Thoracic aorta (tissue), 2 donors: ENCODE measurements at regions not wholly inside any gene's neighbourhood (a gene's known extent, or its start where the extent isn't known, plus 50 kb on each side); places are given as distances from the start of the nearest gene placed in this dataset.

Source experiments
- ATAC-seq: fragments of 150-250 bp; one replicate; pipeline ENCODE4 v1.8.0; 2017; ENCODE audit warnings: low read depth; ENCODE audit not compliant: insufficient number of reproducible peaks, low FRiP score
- DNase-seq: peaks from one replicate; pipeline ENCODE4 v3.0.0-alpha.2; 2020; ENCODE audit warnings: low spot score
- H3K27ac ChIP-seq, 2 donors: fragments of 200-600 bp; sonication (generic); 1 replicate in 1 of 2; 2 replicates in 1 of 2; pipeline ENCODE4 v1.5.1; 2016; ENCODE audit warnings: mild to moderate bottlenecking in 2 of 2, moderate library complexity in 2 of 2
- H3K27me3 ChIP-seq: fragments of 200-600 bp; sonication (generic); replicated peaks from 2 replicates; pipeline ENCODE4 v1.6.0; 2016; ENCODE audit warnings: mild to moderate bottlenecking; ENCODE audit not compliant: insufficient read depth
- H3K36me3 ChIP-seq: fragments of 200-600 bp; sonication (generic); one replicate; pipeline ENCODE4 v1.5.1; 2016
- H3K4me1 ChIP-seq, 2 donors: fragments of 200-600 bp; sonication (generic); 1 replicate in 1 of 2; 2 replicates in 1 of 2; pipeline versions ENCODE4 v1.5.1 to v1.6.0; 2016; ENCODE audit warnings: low read depth in 2 of 2, mild to moderate bottlenecking in 1 of 2; ENCODE audit not compliant: control insufficient read depth in 1 of 2
- H3K4me3 ChIP-seq: fragments of 200-600 bp; sonication (generic); 2 replicates; pipeline ENCODE4 v1.5.1; 2016; ENCODE audit warnings: mild to moderate bottlenecking
- H3K9me3 ChIP-seq: fragments of 200-600 bp; sonication (generic); 2 replicates; pipeline ENCODE4 v1.5.1; 2016
- CTCF ChIP-seq: fragments of 200-600 bp; sonication (generic); IDR thresholded peaks from one replicate; pipeline ENCODE4 v1.5.1; 2019; ENCODE audit warnings: antibody characterized with exemption

- TF ChIP-seq CTCF: no peak
- DNase-seq (no peak), ATAC-seq (no peak)
- Histone ChIP-seq H3K9me3 (no peaks in the 10 kb centered on the region), H3K4me3 (no peak overlapping the region), H3K36me3 (no peaks in the 10 kb centered on the region), H3K27ac (no peak overlapping the region), H3K4me1 (no peaks in the 10 kb centered on the region), H3K27me3 (no peaks in the 10 kb centered on the region)
Measured at GRCh38 chr4:115851918-115852766, 738.7 kb upstream of the NDST4 start.

- H3K27ac ChIP-seq: no peak overlapping the region
- H3K27me3 ChIP-seq: no peaks in the 10 kb centered on the region
- TF ChIP-seq CTCF: no peak
- H3K36me3 ChIP-seq: no peaks in the 10 kb centered on the region
- DNase-seq: no peak
- no peaks in the 10 kb centered on the region for H3K9me3 ChIP-seq
- no peaks in the 10 kb centered on the region for H3K4me1 ChIP-seq
- ATAC-seq: no peak
- no peak overlapping the region for H3K4me3 ChIP-seq
Measured at GRCh38 chr4:115850799-115851509, 737.5 kb upstream of the NDST4 start.

GRCh38 chr4:115844180-115844579 lies 730.8 kb upstream of the NDST4 start:
- no peak for TF ChIP-seq CTCF
- DNase-seq: no peak
- H3K36me3 ChIP-seq: no peaks in the 10 kb centered on the region
- H3K27me3 ChIP-seq: no peaks in the 10 kb centered on the region
- H3K9me3 ChIP-seq: no peaks in the 10 kb centered on the region
- H3K4me3 ChIP-seq: no peak overlapping the region
- H3K27ac ChIP-seq: no peak overlapping the region
- no peaks in the 10 kb centered on the region for H3K4me1 ChIP-seq
- no peak for ATAC-seq

- Histone ChIP-seq H3K27me3 (no peaks in the 10 kb centered on the region), H3K9me3 (no peaks in the 10 kb centered on the region), H3K27ac (no peak overlapping the region), H3K4me1 (no peaks in the 10 kb centered on the region), H3K36me3 (no peaks in the 10 kb centered on the region), H3K4me3 (no peak overlapping the region)
- ATAC-seq: no peak
- no peak for TF ChIP-seq CTCF
- DNase-seq: no peak
Measured at GRCh38 chr4:115841871-115842270, 728.5 kb upstream of the NDST4 start.

- H3K4me1 ChIP-seq: no peaks in the 10 kb centered on the region
- H3K27ac ChIP-seq: no peak overlapping the region
- H3K4me3 ChIP-seq: no peak overlapping the region
- H3K27me3 ChIP-seq: no peaks in the 10 kb centered on the region
- TF ChIP-seq CTCF: no peak
- no peaks in the 10 kb centered on the region for H3K9me3 ChIP-seq
- H3K36me3 ChIP-seq: no peaks in the 10 kb centered on the region
- DNase-seq (no peak), ATAC-seq (no peak)
Measured at GRCh38 chr4:115834441-115834840, 721.0 kb upstream of the NDST4 start.
